ENCODE measurements at regions not wholly inside any gene's neighbourhood (a gene's known extent, or its start where the extent isn't known, plus 50 kb on each side); places are given as distances from the start of the nearest gene placed in this dataset.

GRCh38 chr3:124556636-124557035, 173.6 kb upstream of the UMPS start:
- peak overlapping the region; percentile 97 for H3K27ac ChIP-seq
- no peak for TF ChIP-seq CTCF (conservative IDR thresholded peaks at IDR 0.05)

DNA sequence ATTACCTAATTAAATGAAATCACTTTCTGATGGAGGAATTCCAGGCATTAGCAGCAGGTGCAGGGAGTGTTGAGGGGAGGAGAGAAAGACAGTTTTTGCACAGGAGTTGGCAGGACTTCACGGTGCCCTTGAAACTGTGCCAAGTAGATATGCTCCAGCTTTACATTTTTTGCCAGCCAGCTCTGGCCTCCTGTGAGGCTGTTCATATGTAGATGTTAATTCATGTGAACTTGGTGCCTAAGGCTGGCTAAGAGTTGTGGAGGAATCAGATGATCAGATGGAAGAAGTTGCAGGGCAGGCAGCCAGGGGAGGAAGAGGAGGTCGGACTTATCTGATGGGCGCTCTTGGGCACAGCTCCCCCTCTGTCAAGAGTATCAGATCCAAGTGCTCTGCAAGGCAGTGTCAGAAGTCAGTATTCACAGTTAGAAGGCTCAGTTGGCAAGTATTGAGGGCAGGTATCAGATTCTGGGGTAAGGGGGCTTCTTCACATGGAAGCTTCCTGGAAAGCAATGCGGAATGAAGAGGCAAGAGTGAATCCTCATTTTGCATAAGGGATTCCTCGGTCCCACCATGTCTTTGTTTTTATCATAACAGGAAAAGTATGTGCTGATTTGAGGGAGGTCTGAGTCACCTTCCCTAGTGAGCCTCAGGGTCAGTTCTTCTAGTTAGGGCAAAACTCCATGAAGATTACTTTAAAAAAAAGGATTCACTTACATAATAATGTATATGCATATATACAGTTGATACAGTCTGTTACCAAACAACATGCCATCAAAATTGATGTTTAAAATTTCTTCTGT, 172.6 kb upstream of the UMPS start:
- TF ChIP-seq CTCF (conservative IDR thresholded peaks at IDR 0.05): no peak
- H3K27ac ChIP-seq: peak overlapping the region; percentile 97

DNA sequence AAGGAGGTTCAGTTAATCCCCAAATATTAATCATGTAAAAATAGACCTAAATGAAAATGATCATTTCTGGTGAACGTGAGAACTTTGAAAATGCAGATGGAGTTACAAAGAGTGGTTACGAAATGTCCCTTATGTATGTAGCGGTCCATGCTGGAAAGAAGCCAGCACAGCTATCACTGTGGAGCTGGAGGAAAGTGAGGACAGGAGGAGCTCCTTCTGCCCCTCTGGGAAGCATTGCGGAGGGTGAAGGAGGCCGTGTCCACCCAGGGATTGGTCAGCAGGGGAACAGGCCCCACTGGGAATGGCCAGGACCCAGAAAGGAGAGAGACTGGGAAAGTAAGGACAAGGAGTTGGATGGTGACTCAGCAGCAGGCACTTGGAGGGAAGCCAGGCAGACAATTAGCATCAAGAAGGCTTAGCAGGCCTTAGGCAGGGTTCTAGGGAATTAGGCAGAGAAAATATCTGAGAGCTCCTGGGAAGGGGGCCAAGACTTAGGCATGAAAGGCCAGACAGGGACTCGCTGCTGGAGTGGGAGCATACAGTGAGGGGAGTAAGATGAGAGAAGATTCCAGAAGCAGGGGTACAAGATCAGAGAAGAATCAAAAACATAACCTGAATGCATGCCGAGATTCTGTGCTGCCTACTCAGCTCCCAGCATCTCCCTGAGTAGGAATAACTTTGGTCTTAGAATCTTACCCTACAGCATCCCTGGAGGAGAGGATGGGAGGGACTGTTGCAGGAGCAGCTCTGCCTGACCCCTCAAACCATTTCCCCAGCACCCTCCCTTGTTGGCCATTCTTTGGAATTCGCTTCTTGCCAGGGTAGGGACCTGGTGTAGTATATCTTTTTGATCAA, 171.0 kb upstream of the UMPS start:
- TF ChIP-seq CTCF (conservative IDR thresholded peaks at IDR 0.05): no peak

GRCh38 chr3:124559846-124560574, 170.2 kb upstream of the UMPS start:
- peak; percentile 87 for TF ChIP-seq CTCF (conservative IDR thresholded peaks at IDR 0.05)
- peak overlapping the region; percentile 97 for H3K27ac ChIP-seq

More for the DNA sequence above, 171.0 kb upstream of the UMPS start:
- peak overlapping the region; percentile 97 for H3K27ac ChIP-seq

- peak overlapping the region; percentile 97 for H3K27ac ChIP-seq
- no peak for TF ChIP-seq CTCF (conservative IDR thresholded peaks at IDR 0.05)
Measured at GRCh38 chr3:124560666-124561215, 169.5 kb upstream of the UMPS start.

- peak overlapping the region; percentile 97 for H3K27ac ChIP-seq
- TF ChIP-seq CTCF (conservative IDR thresholded peaks at IDR 0.05): no peak
Measured at GRCh38 chr3:124562769-124563168, 167.5 kb upstream of the UMPS start.
